DOHH2 (cell line): ENCODE measurements at regions not wholly inside any gene's neighbourhood (a gene's known extent, or its start where the extent isn't known, plus 50 kb on each side); places are given as distances from the start of the nearest gene placed in this dataset.

Experiments used
- H3F3A ChIP-seq: fragments of 200-600 bp; sonication (generic), shearing (Covaris generic); 2 replicates; pipeline ENCODE4 v1.6.0; 2016; ENCODE audit warnings: antibody characterized with exemption, mild to moderate bottlenecking; ENCODE audit not compliant: control insufficient read depth, insufficient read depth
- H3K27ac ChIP-seq: fragments of 200-600 bp; sonication (generic); 2 replicates; pipeline ENCODE4 v1.5.1; 2014; ENCODE audit warnings: low read depth, mild to moderate bottlenecking, low read length, moderate library complexity
- H3K27me3 ChIP-seq: fragments of 200-600 bp; sonication (generic); 2 replicates; pipeline ENCODE4 v1.6.1; 2014; ENCODE audit warnings: mild to moderate bottlenecking, low read length, mixed read lengths; ENCODE audit not compliant: control insufficient read depth
- H3K36me3 ChIP-seq: fragments of 200-600 bp; sonication (generic); 2 replicates; pipeline ENCODE4 v1.6.1; 2014; ENCODE audit warnings: mild to moderate bottlenecking, low read length, moderate library complexity, mixed read lengths; ENCODE audit not compliant: control insufficient read depth
- H3K4me1 ChIP-seq: fragments of 200-600 bp; sonication (generic); 2 replicates; pipeline ENCODE4 v1.6.1; 2014; ENCODE audit warnings: mild to moderate bottlenecking, low read length, mixed read lengths; ENCODE audit not compliant: control insufficient read depth
- H3K4me2 ChIP-seq: fragments of 200-600 bp; sonication (generic); 2 replicates; pipeline ENCODE4 v1.6.0; 2014; ENCODE audit warnings: mild to moderate bottlenecking, low read length, moderate library complexity
- H3K4me3 ChIP-seq: fragments of 200-600 bp; sonication (generic); 2 replicates; pipeline ENCODE4 v1.5.1; 2014; ENCODE audit warnings: mild to moderate bottlenecking, low read length, mixed read lengths
- H3K79me2 ChIP-seq: fragments of 200-600 bp; sonication (generic); 2 replicates; pipeline ENCODE4 v1.6.1; 2014; ENCODE audit warnings: mild to moderate bottlenecking, low read length, mixed read lengths; ENCODE audit not compliant: control insufficient read depth
- H3K9me2 ChIP-seq: fragments of 200-600 bp; sonication (generic); replicated peaks from 2 replicates; pipeline ENCODE4 v1.6.1; 2014; ENCODE audit warnings: mild to moderate bottlenecking, low read length, mixed read lengths; ENCODE audit not compliant: control insufficient read depth
- H3K9me3 ChIP-seq: fragments of 200-600 bp; sonication (generic); 2 replicates; pipeline ENCODE4 v1.6.1; 2014; ENCODE audit warnings: antibody characterized with exemption, low read length, mixed read lengths; ENCODE audit not compliant: control insufficient read depth, insufficient read depth
- H4K20me1 ChIP-seq: fragments of 200-600 bp; sonication (generic); 2 replicates; pipeline ENCODE4 v1.6.0; 2014; ENCODE audit warnings: low read depth, mild to moderate bottlenecking, antibody characterized with exemption, low read length, moderate library complexity; ENCODE audit not compliant: control insufficient read depth, insufficient read depth
- CTCF ChIP-seq: fragments of 200-600 bp; sonication (generic); IDR thresholded peaks from one replicate; pipeline ENCODE4 v1.5.1; 2014; ENCODE audit warnings: antibody characterized with exemption, mild to moderate bottlenecking, low read depth, low read length; ENCODE audit not compliant: poor library complexity, severe bottlenecking
- EZH2phosphoT487 ChIP-seq: fragments of 200-600 bp; sonication (generic); IDR thresholded peaks from 2 replicates; pipeline ENCODE4 v1.6.1; 2017; ENCODE audit warnings: borderline replicate concordance, mild to moderate bottlenecking, antibody characterized with exemption, low read length, moderate library complexity, mixed read lengths

GRCh38 chr11:122468965-122469364 is 186.6 kb upstream of the UBASH3B start:
- H3K27me3 ChIP-seq = no peaks in the 10 kb centered on the region

GRCh38 chr11:122463530-122463929 is 192.0 kb upstream of the UBASH3B start:
- Histone ChIP-seq H3F3A (no peaks in the 10 kb centered on the region), H3K9me2 (no peaks in the 10 kb centered on the region), H3K79me2 (no peaks in the 10 kb centered on the region), H3K4me2 (no peak overlapping the region), H3K27me3 (no peaks in the 10 kb centered on the region), H3K9me3 (no peaks in the 10 kb centered on the region), H3K4me3 (no peak overlapping the region), H3K36me3 (no peaks in the 10 kb centered on the region), H3K27ac (no peak overlapping the region), H4K20me1 (no peaks in the 10 kb centered on the region), H3K4me1 (no peaks in the 10 kb centered on the region)
- TF ChIP-seq CTCF (no peak), EZH2phosphoT487 (no peak)

More at GRCh38 chr11:122468965-122469364, 186.6 kb upstream of the UBASH3B start:
- Histone ChIP-seq H3K9me3 (no peaks in the 10 kb centered on the region), H3K9me2 (no peaks in the 10 kb centered on the region), H4K20me1 (no peaks in the 10 kb centered on the region), H3K36me3 (no peaks in the 10 kb centered on the region), H3K27ac (no peak overlapping the region), H3K4me3 (no peak overlapping the region), H3F3A (no peaks in the 10 kb centered on the region), H3K4me1 (no peaks in the 10 kb centered on the region), H3K4me2 (no peak overlapping the region), H3K79me2 (no peaks in the 10 kb centered on the region)
- no peak for TF ChIP-seq EZH2phosphoT487
- no peak for TF ChIP-seq CTCF

- TF ChIP-seq EZH2phosphoT487 (no peak), CTCF (no peak)
- H3F3A ChIP-seq = no peaks in the 10 kb centered on the region
- no peaks in the 10 kb centered on the region for H3K9me3 ChIP-seq
- no peaks in the 10 kb centered on the region for H3K27me3 ChIP-seq
- no peaks in the 10 kb centered on the region for H4K20me1 ChIP-seq
- H3K79me2 ChIP-seq = no peaks in the 10 kb centered on the region
- H3K4me1 ChIP-seq = no peaks in the 10 kb centered on the region
- no peak overlapping the region for H3K4me2 ChIP-seq
- H3K27ac ChIP-seq = no peak overlapping the region
- no peak overlapping the region for H3K4me3 ChIP-seq
- no peaks in the 10 kb centered on the region for H3K36me3 ChIP-seq
- H3K9me2 ChIP-seq = no peaks in the 10 kb centered on the region
Observed at GRCh38 chr11:122459064-122459463, 196.5 kb upstream of the UBASH3B start.

- H3K27me3 ChIP-seq = no peaks in the 10 kb centered on the region
- H3K36me3 ChIP-seq = no peaks in the 10 kb centered on the region
- H3F3A ChIP-seq = no peaks in the 10 kb centered on the region
Observed at GRCh38 chr11:122453586-122453985, 201.9 kb upstream of the UBASH3B start.

More at GRCh38 chr11:122453586-122453985, 201.9 kb upstream of the UBASH3B start:
- no peak overlapping the region for H3K27ac ChIP-seq
- no peak overlapping the region for H3K4me2 ChIP-seq
- no peaks in the 10 kb centered on the region for H4K20me1 ChIP-seq
- no peak for TF ChIP-seq CTCF
- no peak for TF ChIP-seq EZH2phosphoT487
- no peaks in the 10 kb centered on the region for H3K9me3 ChIP-seq
- H3K4me1 ChIP-seq = no peaks in the 10 kb centered on the region
- no peak overlapping the region for H3K4me3 ChIP-seq
- no peaks in the 10 kb centered on the region for H3K9me2 ChIP-seq
- no peaks in the 10 kb centered on the region for H3K79me2 ChIP-seq
